ENCODE measurements at regions not wholly inside any gene's neighbourhood (a gene's known extent, or its start where the extent isn't known, plus 50 kb on each side); places are given as distances from the start of the nearest gene placed in this dataset.

DNA sequence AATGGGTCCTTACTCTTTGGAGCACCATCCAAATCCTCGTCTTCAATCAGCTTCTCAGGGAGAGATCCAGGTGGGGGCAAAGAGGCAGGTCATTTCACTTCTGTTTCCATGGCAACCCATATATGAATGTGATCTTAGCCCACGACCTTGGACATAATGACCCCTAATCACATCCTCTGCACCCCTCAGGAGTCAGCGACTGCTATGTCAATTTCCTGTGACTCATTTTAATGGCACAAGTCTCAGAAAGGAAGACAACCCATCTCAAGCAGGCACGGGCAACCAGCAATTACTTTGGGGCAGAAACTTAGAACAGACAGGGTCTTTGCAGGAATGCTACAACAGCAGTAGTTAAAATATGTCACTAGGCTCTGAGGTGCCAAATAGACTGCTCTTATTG lies 591.2 kb downstream of the TLR4 start:
- intact Hi-C loops (cut with DNase I), result no loop called here
- no peak for TF ChIP-seq POLR2A (IDR thresholded peaks at IDR 0.05)
- TF ChIP-seq, protein P1, sequence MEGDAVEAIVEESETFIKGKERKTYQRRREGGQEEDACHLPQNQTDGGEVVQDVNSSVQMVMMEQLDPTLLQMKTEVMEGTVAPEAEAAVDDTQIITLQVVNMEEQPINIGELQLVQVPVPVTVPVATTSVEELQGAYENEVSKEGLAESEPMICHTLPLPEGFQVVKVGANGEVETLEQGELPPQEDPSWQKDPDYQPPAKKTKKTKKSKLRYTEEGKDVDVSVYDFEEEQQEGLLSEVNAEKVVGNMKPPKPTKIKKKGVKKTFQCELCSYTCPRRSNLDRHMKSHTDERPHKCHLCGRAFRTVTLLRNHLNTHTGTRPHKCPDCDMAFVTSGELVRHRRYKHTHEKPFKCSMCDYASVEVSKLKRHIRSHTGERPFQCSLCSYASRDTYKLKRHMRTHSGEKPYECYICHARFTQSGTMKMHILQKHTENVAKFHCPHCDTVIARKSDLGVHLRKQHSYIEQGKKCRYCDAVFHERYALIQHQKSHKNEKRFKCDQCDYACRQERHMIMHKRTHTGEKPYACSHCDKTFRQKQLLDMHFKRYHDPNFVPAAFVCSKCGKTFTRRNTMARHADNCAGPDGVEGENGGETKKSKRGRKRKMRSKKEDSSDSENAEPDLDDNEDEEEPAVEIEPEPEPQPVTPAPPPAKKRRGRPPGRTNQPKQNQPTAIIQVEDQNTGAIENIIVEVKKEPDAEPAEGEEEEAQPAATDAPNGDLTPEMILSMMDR (IDR thresholded peaks at IDR 0.05), result no peak
- H3K27me3 ChIP-seq, result no peaks in the 10 kb centered on the region
- H3K27ac ChIP-seq, result no peak overlapping the region
- H3K36me3 ChIP-seq, result no peaks in the 10 kb centered on the region
- ATAC-seq (no peak), DNase-seq (no peak)
- H3K4me1 ChIP-seq, result no peaks in the 10 kb centered on the region
- H3K4me3 ChIP-seq, result no peak overlapping the region
- 47 to 72% (median 52%) methylated on average over 4 of the region's 4 CpGs for WGBS, 4 donors
- peaks cover 0 to under 1% (median 0%) of the 10 kb centered on the region in 12 donors for H3K9me3 ChIP-seq

DNA sequence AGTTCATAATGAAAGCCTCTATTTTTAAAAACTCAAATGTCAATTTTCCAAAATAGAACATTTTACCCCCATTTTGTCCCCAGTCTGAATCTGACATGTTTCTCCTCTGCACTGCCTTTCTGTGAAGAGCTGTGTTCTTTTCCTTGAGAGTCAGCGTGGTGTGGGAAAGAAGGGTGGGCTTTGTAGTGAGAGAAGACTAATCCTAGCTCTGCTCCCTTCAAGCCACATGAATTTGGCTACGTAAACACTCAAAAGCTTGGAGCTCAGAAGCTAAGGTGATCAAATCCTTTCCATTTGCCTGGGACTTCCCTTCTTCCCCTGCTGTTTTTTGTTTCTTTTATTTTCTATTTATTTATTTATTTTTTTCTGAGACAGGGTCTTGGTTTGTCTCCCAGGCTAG lies 598.5 kb downstream of the TLR4 start:
- no peaks in the 10 kb centered on the region for H3K27me3 ChIP-seq
- DNase-seq (no peak), ATAC-seq (no peak)
- H3K9me3 ChIP-seq, result no peaks in the 10 kb centered on the region
- H3K27ac ChIP-seq, result no peak overlapping the region
- no peaks in the 10 kb centered on the region for H3K36me3 ChIP-seq
- TF ChIP-seq POLR2A (IDR thresholded peaks at IDR 0.05), result no peak
- H3K4me1 ChIP-seq, result no peaks in the 10 kb centered on the region
- WGBS, 4 donors, result 71 to 84% (median 81%) methylated on average over 2 of the region's 2 CpGs
- intact Hi-C loops (cut with DNase I), result no loop called here
- H3K4me3 ChIP-seq, result no peak overlapping the region

DNA sequence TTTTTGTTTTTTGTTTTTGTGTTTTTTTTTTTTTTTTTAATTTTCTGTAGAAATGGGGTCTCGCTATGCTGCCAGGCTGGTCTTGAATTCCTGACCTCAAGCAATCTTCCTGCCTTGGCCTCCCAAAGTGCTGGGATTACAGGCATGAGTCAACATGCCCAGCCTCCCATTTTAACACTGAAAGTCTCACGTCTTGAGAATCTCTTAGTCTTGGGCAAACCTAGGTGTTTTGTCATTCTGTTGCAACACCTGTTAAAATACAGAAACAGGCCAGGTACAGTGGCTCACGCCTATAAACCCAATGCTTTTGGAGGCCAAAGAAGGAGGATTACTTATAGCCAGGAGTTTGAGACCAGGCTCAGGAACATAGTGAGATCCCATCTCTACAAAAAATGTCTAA lies 599.0 kb downstream of the TLR4 start:
- H3K27ac ChIP-seq, result no peak overlapping the region
- H3K9me3 ChIP-seq, result no peaks in the 10 kb centered on the region
- DNase-seq, result no peak
- no peaks in the 10 kb centered on the region for H3K36me3 ChIP-seq
- intact Hi-C loops (cut with DNase I), result no loop called here
- no peaks in the 10 kb centered on the region for H3K4me1 ChIP-seq
- no peak overlapping the region for H3K4me3 ChIP-seq
- TF ChIP-seq, protein P1 (IDR thresholded peaks at IDR 0.05), result no peak
- no peak for TF ChIP-seq POLR2A (IDR thresholded peaks at IDR 0.05)
- 57 to 77% (median 68%) methylated on average over 3 of the region's 3 CpGs for WGBS, 4 donors
- H3K27me3 ChIP-seq, result no peaks in the 10 kb centered on the region
- ATAC-seq, result no peak

DNA sequence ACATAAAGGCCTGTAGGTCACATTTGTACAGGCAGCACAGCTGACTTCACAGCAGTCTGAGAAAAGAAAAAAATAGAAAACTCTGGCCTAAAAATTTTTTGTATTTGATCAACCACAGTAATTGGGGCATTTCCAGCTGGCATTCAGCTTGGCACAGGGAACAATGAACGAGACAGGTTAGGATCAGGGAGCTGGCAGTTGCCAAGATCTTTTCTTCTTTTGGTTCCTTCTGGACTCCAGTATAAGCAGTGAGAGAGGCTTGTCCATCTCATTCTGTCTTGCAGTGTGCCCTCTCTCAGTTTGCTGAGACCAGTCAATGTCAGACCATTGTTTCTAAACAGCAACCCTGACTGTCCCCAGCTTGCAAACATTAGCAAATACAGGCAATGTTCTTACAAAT lies 601.1 kb downstream of the TLR4 start:
- no peaks in the 10 kb centered on the region for H3K4me1 ChIP-seq
- no peak for ATAC-seq
- intact Hi-C loops (cut with DNase I), result no loop called here
- TF ChIP-seq POLR2A (IDR thresholded peaks at IDR 0.05), result no peak
- TF ChIP-seq, protein P1 (IDR thresholded peaks at IDR 0.05), result no peak
- H3K4me3 ChIP-seq, result no peak overlapping the region
- peaks cover 0 to 8% (median 0%) of the 10 kb centered on the region in 12 donors for H3K9me3 ChIP-seq
- 41 to 52% (median 47%) methylated on average over 1 of the region's 1 CpG for WGBS, 4 donors
- H3K27ac ChIP-seq, result no peak overlapping the region
- DNase-seq, result no peak
- H3K27me3 ChIP-seq, result no peaks in the 10 kb centered on the region
- no peaks in the 10 kb centered on the region for H3K36me3 ChIP-seq

DNA sequence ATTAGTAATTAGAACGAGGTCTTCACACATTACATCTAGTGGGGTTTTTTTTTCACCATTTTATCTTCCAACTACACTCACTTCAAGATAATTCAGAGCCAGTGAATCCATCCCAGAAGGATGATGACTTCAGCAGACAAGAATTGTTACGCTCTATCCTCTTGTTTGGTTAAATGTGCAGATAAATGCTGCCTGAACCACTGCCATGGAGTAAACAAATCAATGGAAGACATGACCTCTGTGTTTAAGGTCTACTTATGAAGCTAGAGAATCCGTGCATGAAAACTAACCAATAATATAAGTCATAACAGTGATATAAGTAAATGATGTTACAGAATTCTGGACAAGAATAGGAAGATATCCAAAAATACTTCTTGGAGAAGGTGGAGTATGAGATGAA lies 602.6 kb downstream of the TLR4 start:
- Histone ChIP-seq H3K27ac (no peak overlapping the region), H3K36me3 (no peaks in the 10 kb centered on the region), H3K9me3 (peaks cover 0 to 8% (median 0%) of the 10 kb centered on the region in 12 donors), H3K27me3 (no peaks in the 10 kb centered on the region), H3K4me3 (no peak overlapping the region), H3K4me1 (no peaks in the 10 kb centered on the region)
- no peak for DNase-seq
- no peak for ATAC-seq
- intact Hi-C loops (cut with DNase I), result no loop called here
- TF ChIP-seq, protein P1 (IDR thresholded peaks at IDR 0.05), result no peak
- no peak for TF ChIP-seq POLR2A (IDR thresholded peaks at IDR 0.05)
- 46 to 60% (median 50%) methylated on average over 3 of the region's 3 CpGs for WGBS, 4 donors
